ENCODE measurements at regions not wholly inside any gene's neighbourhood (a gene's known extent, or its start where the extent isn't known, plus 50 kb on each side); places are given as distances from the start of the nearest gene placed in this dataset.

- no peak overlapping the region for H3K27ac Mint-ChIP-seq
- H3K27me3 Mint-ChIP-seq: no peaks in the 10 kb centered on the region
- CTCF ChIA-PET: no interaction called here
- H3K9me3 Mint-ChIP-seq: no peaks in the 10 kb centered on the region
- H3K4me1 Mint-ChIP-seq: no peaks in the 10 kb centered on the region
- no peaks in the 10 kb centered on the region for H3K36me3 Mint-ChIP-seq
- no peak overlapping the region for H3K4me3 Mint-ChIP-seq
- DNase-seq: no peak
Measured at GRCh38 chr6:104633125-104633524, 226.6 kb downstream of the HACE1 start.

DNA sequence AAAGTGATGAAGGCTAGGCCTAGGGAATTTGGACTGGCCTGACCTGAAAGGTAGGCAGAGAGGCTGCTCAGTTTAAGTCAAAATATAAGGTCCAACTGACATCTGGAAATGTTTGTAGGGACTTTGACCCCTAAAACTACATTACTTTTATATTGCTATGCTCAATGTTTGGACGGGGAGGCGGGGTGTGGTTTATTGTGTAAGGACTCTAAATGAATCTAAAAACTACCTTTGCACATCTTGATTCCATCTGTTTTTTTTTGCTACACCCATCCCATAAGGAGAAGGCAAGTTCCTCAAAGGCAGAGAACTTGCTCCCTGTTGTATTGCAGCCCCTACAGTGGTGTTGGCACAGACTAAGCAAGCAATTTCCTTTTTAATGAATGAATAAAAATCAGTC lies 227.1 kb downstream of the HACE1 start:
- CTCF ChIA-PET: no interaction called here
- no peaks in the 10 kb centered on the region for H3K4me1 Mint-ChIP-seq
- no peaks in the 10 kb centered on the region for H3K27me3 Mint-ChIP-seq
- no peak overlapping the region for H3K27ac Mint-ChIP-seq
- H3K4me3 Mint-ChIP-seq: no peak overlapping the region
- DNase-seq: no peak
- H3K9me3 Mint-ChIP-seq: no peaks in the 10 kb centered on the region
- H3K36me3 Mint-ChIP-seq: no peaks in the 10 kb centered on the region

GRCh38 chr6:104630955-104631354 lies 228.8 kb downstream of the HACE1 start:
- H3K27ac Mint-ChIP-seq: no peak overlapping the region
- no peaks in the 10 kb centered on the region for H3K27me3 Mint-ChIP-seq
- H3K4me1 Mint-ChIP-seq: no peaks in the 10 kb centered on the region
- CTCF ChIA-PET: no interaction called here
- DNase-seq: no peak
- H3K9me3 Mint-ChIP-seq: no peaks in the 10 kb centered on the region
- no peak overlapping the region for H3K4me3 Mint-ChIP-seq
- no peaks in the 10 kb centered on the region for H3K36me3 Mint-ChIP-seq

GRCh38 chr6:104630522-104630921 lies 229.2 kb downstream of the HACE1 start:
- CTCF ChIA-PET: no interaction called here
- H3K36me3 Mint-ChIP-seq: no peaks in the 10 kb centered on the region

GRCh38 chr6:104629826-104630225 lies 229.9 kb downstream of the HACE1 start:
- Mint-ChIP-seq H3K9me3 (no peaks in the 10 kb centered on the region), H3K36me3 (no peaks in the 10 kb centered on the region), H3K4me1 (no peaks in the 10 kb centered on the region), H3K4me3 (no peak overlapping the region), H3K27me3 (no peaks in the 10 kb centered on the region), H3K27ac (no peak overlapping the region)
- CTCF ChIA-PET: no interaction called here
- DNase-seq: no peak

More at GRCh38 chr6:104630522-104630921, 229.2 kb downstream of the HACE1 start:
- no peak overlapping the region for H3K4me3 Mint-ChIP-seq
- H3K4me1 Mint-ChIP-seq: no peaks in the 10 kb centered on the region
- DNase-seq: no peak
- no peaks in the 10 kb centered on the region for H3K9me3 Mint-ChIP-seq
- no peaks in the 10 kb centered on the region for H3K27me3 Mint-ChIP-seq
- H3K27ac Mint-ChIP-seq: no peak overlapping the region

DNA sequence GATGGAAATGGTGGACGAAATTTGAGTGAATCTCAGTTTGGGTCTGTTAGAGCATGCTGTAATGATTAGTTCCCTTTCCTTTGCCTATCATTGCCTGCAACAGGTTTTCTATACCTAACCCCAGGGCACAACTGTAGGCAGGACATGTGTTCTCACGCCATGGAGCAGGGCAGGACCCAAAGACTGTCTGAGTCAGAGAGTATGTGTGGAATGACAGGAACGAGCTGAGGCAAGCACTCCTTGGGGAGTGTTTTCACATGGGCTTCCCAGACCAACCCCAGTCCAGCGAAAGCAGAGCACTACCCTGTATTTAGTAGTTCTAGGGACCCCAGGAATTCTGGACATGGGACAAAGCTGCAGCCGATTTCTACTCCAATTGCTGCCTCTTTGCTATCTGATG lies 234.2 kb downstream of the HACE1 start:
- CTCF ChIA-PET: no interaction called here
- Mint-ChIP-seq H3K4me1 (no peaks in the 10 kb centered on the region), H3K27me3 (no peaks in the 10 kb centered on the region), H3K9me3 (no peaks in the 10 kb centered on the region), H3K27ac (no peak overlapping the region), H3K4me3 (no peak overlapping the region), H3K36me3 (no peaks in the 10 kb centered on the region)
- DNase-seq: no peak

- CTCF ChIA-PET: no interaction called here
- no peak for DNase-seq
- H3K4me3 Mint-ChIP-seq: no peak overlapping the region
Measured at GRCh38 chr6:104623052-104623690, 236.5 kb downstream of the HACE1 start.

GRCh38 chr6:104621396-104621795 lies 238.3 kb downstream of the HACE1 start:
- CTCF ChIA-PET: interaction anchor here (0.6 kb wide), 1 partner anchor 17 kb away, joined by 3 read pairs; no protein-coding TSS in a partner anchor
- H3K9me3 Mint-ChIP-seq: no peaks in the 10 kb centered on the region
- H3K4me1 Mint-ChIP-seq: no peaks in the 10 kb centered on the region
- no peak overlapping the region for H3K27ac Mint-ChIP-seq
- no peak for DNase-seq
- no peaks in the 10 kb centered on the region for H3K27me3 Mint-ChIP-seq
- no peak overlapping the region for H3K4me3 Mint-ChIP-seq
- H3K36me3 Mint-ChIP-seq: no peaks in the 10 kb centered on the region

More at GRCh38 chr6:104623052-104623690, 236.5 kb downstream of the HACE1 start:
- Mint-ChIP-seq H3K36me3 (no peaks in the 10 kb centered on the region), H3K9me3 (no peaks in the 10 kb centered on the region), H3K27me3 (no peaks in the 10 kb centered on the region), H3K4me1 (no peaks in the 10 kb centered on the region), H3K27ac (no peak overlapping the region)

DNA sequence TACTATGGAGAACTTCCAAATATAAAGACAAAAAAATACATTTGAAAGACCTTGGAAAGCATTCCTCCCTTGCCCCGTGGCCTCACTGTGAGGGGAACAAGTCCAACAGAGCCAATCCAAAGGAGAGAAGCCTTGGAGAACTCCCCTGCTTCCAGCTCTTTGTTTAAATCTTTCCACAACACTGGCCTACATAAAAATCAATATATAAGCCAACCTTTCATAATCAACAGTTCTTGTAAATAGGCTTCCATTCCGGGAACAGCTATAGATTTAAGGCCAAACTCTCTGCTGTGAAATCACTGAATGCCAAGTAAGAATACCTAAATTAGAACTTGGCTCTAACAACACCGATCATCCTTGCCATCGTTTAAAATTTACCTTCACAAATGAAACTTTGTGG lies 242.1 kb downstream of the HACE1 start:
- CTCF ChIA-PET: no interaction called here

DNA sequence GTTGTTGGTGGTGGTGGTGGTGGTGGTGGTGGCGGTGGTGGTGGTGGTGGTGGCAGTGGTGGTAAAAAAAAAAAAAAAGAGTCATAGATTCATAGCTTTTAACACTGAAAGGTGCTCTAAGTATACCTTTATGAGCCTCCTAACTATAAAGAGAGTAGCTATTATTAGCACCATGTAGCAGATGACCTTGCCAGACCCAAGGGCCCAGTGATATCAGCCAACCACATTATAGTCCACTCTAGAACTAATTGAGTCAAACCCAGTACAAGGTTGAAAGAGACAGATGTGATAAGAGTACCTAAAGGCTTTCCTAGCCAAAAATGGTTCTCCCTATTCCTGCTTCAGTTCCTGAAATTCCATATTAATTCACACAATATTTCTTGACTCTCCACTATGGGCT lies 245.3 kb downstream of the HACE1 start:
- Mint-ChIP-seq H3K36me3 (no peaks in the 10 kb centered on the region), H3K27me3 (no peaks in the 10 kb centered on the region), H3K4me1 (no peaks in the 10 kb centered on the region), H3K27ac (no peak overlapping the region), H3K4me3 (no peak overlapping the region), H3K9me3 (no peaks in the 10 kb centered on the region)
- CTCF ChIA-PET: interaction anchor here (0.9 kb wide), 1 partner anchor 67 kb away, joined by 3 read pairs; no protein-coding TSS in a partner anchor
- no peak for DNase-seq

More for the DNA sequence above, 242.1 kb downstream of the HACE1 start:
- Mint-ChIP-seq H3K36me3 (no peaks in the 10 kb centered on the region), H3K27me3 (no peaks in the 10 kb centered on the region), H3K9me3 (no peaks in the 10 kb centered on the region), H3K4me1 (no peaks in the 10 kb centered on the region), H3K27ac (no peak overlapping the region), H3K4me3 (no peak overlapping the region)
- no peak for DNase-seq

GRCh38 chr6:104613416-104614001 lies 246.2 kb downstream of the HACE1 start:
- Mint-ChIP-seq H3K27ac (no peak overlapping the region), H3K27me3 (no peaks in the 10 kb centered on the region), H3K4me1 (no peaks in the 10 kb centered on the region), H3K9me3 (no peaks in the 10 kb centered on the region), H3K4me3 (no peak overlapping the region), H3K36me3 (no peaks in the 10 kb centered on the region)
- no peak for DNase-seq
- CTCF ChIA-PET: interaction anchor here (0.9 kb wide), 1 partner anchor 68 kb away, joined by 3 read pairs; no protein-coding TSS in a partner anchor

GRCh38 chr6:104612541-104612940 lies 247.2 kb downstream of the HACE1 start:
- Mint-ChIP-seq H3K4me1 (no peaks in the 10 kb centered on the region), H3K9me3 (no peaks in the 10 kb centered on the region), H3K36me3 (no peaks in the 10 kb centered on the region), H3K27ac (no peak overlapping the region), H3K4me3 (no peak overlapping the region), H3K27me3 (no peaks in the 10 kb centered on the region)
- DNase-seq: no peak
- CTCF ChIA-PET: no interaction called here

DNA sequence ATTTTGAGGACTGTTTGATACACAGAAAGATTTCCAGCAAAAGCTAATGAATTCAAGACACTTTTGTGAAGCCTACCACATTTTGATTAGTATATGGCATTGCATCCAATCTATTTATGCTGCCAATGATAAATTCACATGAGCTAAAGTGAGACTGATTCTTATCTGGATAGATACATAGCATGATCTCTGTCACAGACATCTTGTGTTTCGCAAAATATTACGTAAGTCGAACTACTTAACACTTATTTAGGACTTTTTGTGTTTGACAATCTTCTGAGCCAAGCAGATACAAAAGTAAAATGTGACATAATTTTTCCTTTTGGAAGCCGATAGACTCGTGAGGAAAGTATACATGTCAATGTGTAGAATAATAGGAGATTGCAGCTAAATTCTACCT lies 251.6 kb downstream of the HACE1 start:
- H3K9me3 Mint-ChIP-seq: no peaks in the 10 kb centered on the region
- CTCF ChIA-PET: interaction anchor here (0.6 kb wide), 1 partner anchor 10 kb away, joined by 3 read pairs; no protein-coding TSS in a partner anchor
- H3K4me1 Mint-ChIP-seq: peaks cover 7% of the 10 kb centered on the region
- DNase-seq: no peak
- H3K4me3 Mint-ChIP-seq: no peak overlapping the region
- no peaks in the 10 kb centered on the region for H3K36me3 Mint-ChIP-seq
- no peak overlapping the region for H3K27ac Mint-ChIP-seq
- no peaks in the 10 kb centered on the region for H3K27me3 Mint-ChIP-seq

DNA sequence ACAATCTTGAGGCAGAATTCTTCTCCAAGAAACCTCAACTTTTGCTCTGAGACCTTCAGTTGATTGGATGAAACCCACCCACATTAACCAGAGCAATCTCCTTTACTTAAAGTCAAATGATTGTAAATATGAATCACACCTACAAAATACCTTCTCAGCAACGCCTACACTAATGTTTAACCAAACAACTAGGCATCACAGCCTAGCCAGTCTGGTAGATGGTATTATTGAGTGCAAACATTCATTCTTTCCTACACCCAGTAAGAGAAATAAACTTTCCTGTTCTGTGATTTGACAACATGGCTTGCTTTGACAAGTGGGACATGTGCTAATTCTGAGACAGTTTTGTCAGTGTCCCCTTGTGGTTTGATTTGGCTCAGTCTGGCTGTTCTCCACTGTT lies 252.2 kb downstream of the HACE1 start:
- H3K4me1 Mint-ChIP-seq: peaks cover 13% of the 10 kb centered on the region
- H3K4me3 Mint-ChIP-seq: no peak overlapping the region
- H3K27ac Mint-ChIP-seq: no peak overlapping the region
- no peaks in the 10 kb centered on the region for H3K27me3 Mint-ChIP-seq
- H3K9me3 Mint-ChIP-seq: no peaks in the 10 kb centered on the region
- no peaks in the 10 kb centered on the region for H3K36me3 Mint-ChIP-seq
- CTCF ChIA-PET: no interaction called here
- DNase-seq: no peak

GRCh38 chr6:104606361-104606760 lies 253.4 kb downstream of the HACE1 start:
- no peak for DNase-seq
- Mint-ChIP-seq H3K4me1 (peaks cover 13% of the 10 kb centered on the region), H3K4me3 (no peak overlapping the region), H3K27me3 (no peaks in the 10 kb centered on the region), H3K9me3 (no peaks in the 10 kb centered on the region), H3K36me3 (no peaks in the 10 kb centered on the region), H3K27ac (no peak overlapping the region)
- CTCF ChIA-PET: no interaction called here
